ENCODE measurements at regions not wholly inside any gene's neighbourhood (a gene's known extent, or its start where the extent isn't known, plus 50 kb on each side); places are given as distances from the start of the nearest gene placed in this dataset.

GRCh38 chr9:80282766-80283165, 711.0 kb downstream of the TLE4 start:
- Histone ChIP-seq H2BK15ac (ENCODE audit: low read length) (no peak overlapping the region), H3K18ac (ENCODE audit: low read length) (no peak overlapping the region), H3K4ac (ENCODE audit: low read length) (no peak overlapping the region), H2AK5ac (ENCODE audit: low read depth, low read length) (no peak overlapping the region), H3K36me3 (replicated peaks in 1 of 2; ENCODE audit: control insufficient read depth in 2 of 2, insufficient read depth in 2 of 2, low read length in 2 of 2) (no peaks in the 10 kb centered on the region), H3K9ac (ENCODE audit: low read depth, low read length, poor library complexity) (no peak overlapping the region), H3K27ac (replicated peaks; ENCODE audit: low read length) (no peak overlapping the region), H3K4me2 (ENCODE audit: insufficient read depth, low read length, poor library complexity, severe bottlenecking) (no peak overlapping the region), H2BK120ac (ENCODE audit: low read depth, low read length) (no peak overlapping the region), H3K14ac (ENCODE audit: low read length) (no peak overlapping the region), H2BK5ac (ENCODE audit: low read length) (no peak overlapping the region), H3K27me3 (ENCODE audit: control insufficient read depth in 3 of 3, insufficient read depth in 3 of 3, low read depth in 1 of 3, low read length in 3 of 3) (no peaks in the 10 kb centered on the region), H3K4me3 (ENCODE audit: low read length in 2 of 2) (no peak overlapping the region), H3K79me1 (ENCODE audit: low read depth, low read length) (no peaks in the 10 kb centered on the region), H2BK12ac (ENCODE audit: low read length) (no peak overlapping the region), H4K8ac (ENCODE audit: low read depth, low read length) (no peak overlapping the region), H3K9me3 (replicated peaks in 1 of 2; ENCODE audit: control insufficient read depth in 2 of 2, insufficient read depth in 1 of 2, low read depth in 1 of 2, low read length in 2 of 2) (no peaks in the 10 kb centered on the region), H3K23ac (ENCODE audit: low read depth, low read length, poor library complexity) (no peak overlapping the region), H4K91ac (ENCODE audit: low read depth, low read length, poor library complexity) (no peak overlapping the region), H2AFZ (ENCODE audit: low read length) (peak overlapping the region; percentile 50), H3K4me1 (ENCODE audit: control insufficient read depth in 2 of 2, insufficient read depth in 1 of 2, low read depth in 1 of 2, low read length in 2 of 2) (peaks cover 0 to 1% of the 10 kb centered on the region in 2 donors)
- DNase-seq (ENCODE audit: low spot score), result no peak
- WGBS, 2 donors (ENCODE audit: extremely low coverage in 2 of 2, insufficient read length in 2 of 2, insufficient replicate concordance in 1 of 2), result no CpG with 5 or more reads among the region's 3 CpGs

DNA sequence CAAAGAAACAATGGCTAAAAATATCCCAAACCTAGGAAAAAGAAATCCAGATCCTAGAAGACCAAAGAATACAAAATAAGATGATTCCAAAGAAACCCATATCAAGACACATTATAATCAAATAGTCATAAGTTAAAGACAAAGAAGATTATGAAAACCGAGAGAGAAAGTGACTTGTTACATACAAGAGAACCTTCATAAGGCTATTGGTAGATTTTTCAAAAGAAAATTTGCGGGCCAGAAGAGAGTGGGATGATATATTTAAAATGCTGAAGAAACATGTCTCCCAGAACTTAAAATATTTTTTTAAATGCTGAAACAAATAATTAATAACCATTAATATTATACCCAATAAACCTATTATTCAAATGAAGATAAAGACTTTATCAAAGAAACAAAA, 687.3 kb downstream of the TLE4 start:
- no peaks in the 10 kb centered on the region for H3K27me3 ChIP-seq (ENCODE audit: control insufficient read depth in 3 of 3, insufficient read depth in 3 of 3, low read depth in 1 of 3, low read length in 3 of 3)
- peaks cover 0 to 5% of the 10 kb centered on the region in 2 donors for H3K9me3 ChIP-seq (replicated peaks in 1 of 2; ENCODE audit: control insufficient read depth in 2 of 2, insufficient read depth in 1 of 2, low read depth in 1 of 2, low read length in 2 of 2)
- H2BK15ac ChIP-seq (ENCODE audit: low read length), result no peak overlapping the region
- no peak overlapping the region for H2BK5ac ChIP-seq (ENCODE audit: low read length)
- DNase-seq (ENCODE audit: low spot score), result no peak
- no peak overlapping the region for H4K91ac ChIP-seq (ENCODE audit: low read depth, low read length, poor library complexity)
- no peak overlapping the region for H2BK120ac ChIP-seq (ENCODE audit: low read depth, low read length)
- WGBS, 2 donors (ENCODE audit: extremely low coverage in 2 of 2, insufficient read length in 2 of 2, insufficient replicate concordance in 1 of 2), result no CpG with 5 or more reads among the region's 2 CpGs
- no peak overlapping the region for H3K4me3 ChIP-seq (ENCODE audit: low read length in 2 of 2)
- no peak overlapping the region for H3K4ac ChIP-seq (ENCODE audit: low read length)
- H3K36me3 ChIP-seq (replicated peaks in 1 of 2; ENCODE audit: control insufficient read depth in 2 of 2, insufficient read depth in 2 of 2, low read length in 2 of 2), result no peaks in the 10 kb centered on the region
- no peak overlapping the region for H2AFZ ChIP-seq (ENCODE audit: low read length)
- no peak overlapping the region for H3K14ac ChIP-seq (ENCODE audit: low read length)
- H3K4me1 ChIP-seq (ENCODE audit: control insufficient read depth in 2 of 2, insufficient read depth in 1 of 2, low read depth in 1 of 2, low read length in 2 of 2), result no peaks in the 10 kb centered on the region
- no peak overlapping the region for H3K9ac ChIP-seq (ENCODE audit: low read depth, low read length, poor library complexity)
- no peak overlapping the region for H2AK5ac ChIP-seq (ENCODE audit: low read depth, low read length)
- H3K79me1 ChIP-seq (ENCODE audit: low read depth, low read length), result no peaks in the 10 kb centered on the region
- no peak overlapping the region for H3K27ac ChIP-seq (replicated peaks; ENCODE audit: low read length)
- no peak overlapping the region for H3K18ac ChIP-seq (ENCODE audit: low read length)
- no peak overlapping the region for H3K23ac ChIP-seq (ENCODE audit: low read depth, low read length, poor library complexity)
- H2BK12ac ChIP-seq (ENCODE audit: low read length), result no peak overlapping the region
- no peak overlapping the region for H3K4me2 ChIP-seq (ENCODE audit: insufficient read depth, low read length, poor library complexity, severe bottlenecking)
- H4K8ac ChIP-seq (ENCODE audit: low read depth, low read length), result no peak overlapping the region

- Histone ChIP-seq H2BK120ac (ENCODE audit: low read depth, low read length) (no peak overlapping the region), H3K9ac (ENCODE audit: low read depth, low read length, poor library complexity) (no peak overlapping the region), H3K18ac (ENCODE audit: low read length) (no peak overlapping the region), H4K8ac (ENCODE audit: low read depth, low read length) (no peak overlapping the region), H2AFZ (ENCODE audit: low read length) (no peak overlapping the region), H4K91ac (ENCODE audit: low read depth, low read length, poor library complexity) (no peak overlapping the region), H3K4me1 (ENCODE audit: control insufficient read depth in 2 of 2, insufficient read depth in 1 of 2, low read depth in 1 of 2, low read length in 2 of 2) (no peaks in the 10 kb centered on the region), H3K9me3 (replicated peaks in 1 of 2; ENCODE audit: control insufficient read depth in 2 of 2, insufficient read depth in 1 of 2, low read depth in 1 of 2, low read length in 2 of 2) (peaks cover 0 to 3% of the 10 kb centered on the region in 2 donors), H3K14ac (ENCODE audit: low read length) (no peak overlapping the region), H3K27me3 (ENCODE audit: control insufficient read depth in 3 of 3, insufficient read depth in 3 of 3, low read depth in 1 of 3, low read length in 3 of 3) (no peaks in the 10 kb centered on the region), H3K27ac (replicated peaks; ENCODE audit: low read length) (no peak overlapping the region), H3K4me3 (ENCODE audit: low read length in 2 of 2) (no peak overlapping the region), H2AK5ac (ENCODE audit: low read depth, low read length) (no peak overlapping the region), H3K79me1 (ENCODE audit: low read depth, low read length) (no peaks in the 10 kb centered on the region), H3K4me2 (ENCODE audit: insufficient read depth, low read length, poor library complexity, severe bottlenecking) (no peak overlapping the region), H2BK5ac (ENCODE audit: low read length) (no peak overlapping the region), H2BK12ac (ENCODE audit: low read length) (no peak overlapping the region), H2BK15ac (ENCODE audit: low read length) (no peak overlapping the region), H3K4ac (ENCODE audit: low read length) (no peak overlapping the region), H3K36me3 (replicated peaks in 1 of 2; ENCODE audit: control insufficient read depth in 2 of 2, insufficient read depth in 2 of 2, low read length in 2 of 2) (no peaks in the 10 kb centered on the region), H3K23ac (ENCODE audit: low read depth, low read length, poor library complexity) (no peak overlapping the region)
- no peak for DNase-seq (ENCODE audit: low spot score)
- no CpG with 5 or more reads among the region's 6 CpGs for WGBS, 2 donors (ENCODE audit: extremely low coverage in 2 of 2, insufficient read length in 2 of 2, insufficient replicate concordance in 1 of 2)
Measured at GRCh38 chr9:80251778-80252177, 680.0 kb downstream of the TLE4 start.

- H2BK15ac ChIP-seq (ENCODE audit: low read length), result no peak overlapping the region
- no peaks in the 10 kb centered on the region for H3K36me3 ChIP-seq (replicated peaks in 1 of 2; ENCODE audit: control insufficient read depth in 2 of 2, insufficient read depth in 2 of 2, low read length in 2 of 2)
- H2AFZ ChIP-seq (ENCODE audit: low read length), result no peak overlapping the region
- H4K8ac ChIP-seq (ENCODE audit: low read depth, low read length), result no peak overlapping the region
- no peak overlapping the region for H3K18ac ChIP-seq (ENCODE audit: low read length)
- no peak overlapping the region for H4K91ac ChIP-seq (ENCODE audit: low read depth, low read length, poor library complexity)
- H3K4ac ChIP-seq (ENCODE audit: low read length), result no peak overlapping the region
- no peak overlapping the region for H3K27ac ChIP-seq (replicated peaks; ENCODE audit: low read length)
- H3K9ac ChIP-seq (ENCODE audit: low read depth, low read length, poor library complexity), result no peak overlapping the region
- no peak overlapping the region for H3K4me2 ChIP-seq (ENCODE audit: insufficient read depth, low read length, poor library complexity, severe bottlenecking)
- H2BK5ac ChIP-seq (ENCODE audit: low read length), result no peak overlapping the region
- no peak for DNase-seq (ENCODE audit: low spot score)
- no peak overlapping the region for H3K23ac ChIP-seq (ENCODE audit: low read depth, low read length, poor library complexity)
- H3K79me1 ChIP-seq (ENCODE audit: low read depth, low read length), result no peaks in the 10 kb centered on the region
- H2BK12ac ChIP-seq (ENCODE audit: low read length), result no peak overlapping the region
- no CpG with 5 or more reads among the region's 2 CpGs for WGBS, 2 donors (ENCODE audit: extremely low coverage in 2 of 2, insufficient read length in 2 of 2, insufficient replicate concordance in 1 of 2)
- peaks cover 0 to 7% of the 10 kb centered on the region in 2 donors for H3K4me1 ChIP-seq (ENCODE audit: control insufficient read depth in 2 of 2, insufficient read depth in 1 of 2, low read depth in 1 of 2, low read length in 2 of 2)
- H3K4me3 ChIP-seq (ENCODE audit: low read length in 2 of 2), result no peak overlapping the region
- H2BK120ac ChIP-seq (ENCODE audit: low read depth, low read length), result no peak overlapping the region
- H3K9me3 ChIP-seq (replicated peaks in 1 of 2; ENCODE audit: control insufficient read depth in 2 of 2, insufficient read depth in 1 of 2, low read depth in 1 of 2, low read length in 2 of 2), result no peaks in the 10 kb centered on the region
- H3K27me3 ChIP-seq (ENCODE audit: control insufficient read depth in 3 of 3, insufficient read depth in 3 of 3, low read depth in 1 of 3, low read length in 3 of 3), result no peaks in the 10 kb centered on the region
- no peak overlapping the region for H2AK5ac ChIP-seq (ENCODE audit: low read depth, low read length)
- no peak overlapping the region for H3K14ac ChIP-seq (ENCODE audit: low read length)
Measured at GRCh38 chr9:80242022-80242421, 670.3 kb downstream of the TLE4 start.
